ENCODE measurements at regions not wholly inside any gene's neighbourhood (a gene's known extent, or its start where the extent isn't known, plus 50 kb on each side); places are given as distances from the start of the nearest gene placed in this dataset.

GRCh38 chr12:130078852-130079251 is 83.4 kb upstream of the FZD10 start:
- no peaks in the 10 kb centered on the region for H3K9me3 ChIP-seq
- H3K4me1 ChIP-seq (ENCODE audit: control insufficient read depth in 1 of 2, insufficient read depth in 1 of 2, low read depth in 1 of 2, low read length in 1 of 2): no peaks in the 10 kb centered on the region
- H3K27ac ChIP-seq: no peak overlapping the region
- TF ChIP-seq CTCF (IDR thresholded peaks at IDR 0.05): no peak
- H3K27me3 ChIP-seq: peaks cover 3% of the 10 kb centered on the region
- no peak overlapping the region for H3K4me3 ChIP-seq (ENCODE audit: low read depth in 1 of 2, low read length in 1 of 2)
- no peaks in the 10 kb centered on the region for H3K36me3 ChIP-seq

GRCh38 chr12:130079279-130079678 is 83.0 kb upstream of the FZD10 start:
- no peak for TF ChIP-seq CTCF (IDR thresholded peaks at IDR 0.05)
- Histone ChIP-seq H3K36me3 (no peaks in the 10 kb centered on the region), H3K4me1 (ENCODE audit: control insufficient read depth in 1 of 2, insufficient read depth in 1 of 2, low read depth in 1 of 2, low read length in 1 of 2) (no peaks in the 10 kb centered on the region)

GRCh38 chr12:130080205-130080604 is 82.1 kb upstream of the FZD10 start:
- Histone ChIP-seq H3K27ac (no peak overlapping the region), H3K27me3 (peaks cover 4% of the 10 kb centered on the region), H3K9me3 (no peaks in the 10 kb centered on the region), H3K4me1 (ENCODE audit: control insufficient read depth in 1 of 2, insufficient read depth in 1 of 2, low read depth in 1 of 2, low read length in 1 of 2) (no peaks in the 10 kb centered on the region), H3K4me3 (ENCODE audit: low read depth in 1 of 2, low read length in 1 of 2) (no peak overlapping the region), H3K36me3 (no peaks in the 10 kb centered on the region)
- TF ChIP-seq CTCF (IDR thresholded peaks at IDR 0.05): no peak

More at GRCh38 chr12:130079279-130079678, 83.0 kb upstream of the FZD10 start:
- Histone ChIP-seq H3K9me3 (no peaks in the 10 kb centered on the region), H3K4me3 (ENCODE audit: low read depth in 1 of 2, low read length in 1 of 2) (no peak overlapping the region), H3K27me3 (peaks cover 3% of the 10 kb centered on the region), H3K27ac (no peak overlapping the region)

GRCh38 chr12:130081117-130081805 is 81.0 kb upstream of the FZD10 start:
- no peak overlapping the region for H3K27ac ChIP-seq
- no peaks in the 10 kb centered on the region for H3K4me1 ChIP-seq (ENCODE audit: control insufficient read depth in 1 of 2, insufficient read depth in 1 of 2, low read depth in 1 of 2, low read length in 1 of 2)
- no peak for TF ChIP-seq CTCF (IDR thresholded peaks at IDR 0.05)
- H3K27me3 ChIP-seq: peaks cover 14% of the 10 kb centered on the region
- H3K9me3 ChIP-seq: no peaks in the 10 kb centered on the region
- no peaks in the 10 kb centered on the region for H3K36me3 ChIP-seq
- H3K4me3 ChIP-seq (ENCODE audit: low read depth in 1 of 2, low read length in 1 of 2): no peak overlapping the region

GRCh38 chr12:130083002-130083401 is 79.3 kb upstream of the FZD10 start:
- H3K4me3 ChIP-seq (ENCODE audit: low read depth in 1 of 2, low read length in 1 of 2): no peak overlapping the region
- no peak overlapping the region for H3K27ac ChIP-seq
- H3K36me3 ChIP-seq: no peaks in the 10 kb centered on the region
- H3K9me3 ChIP-seq: no peaks in the 10 kb centered on the region
- no peak for TF ChIP-seq CTCF (IDR thresholded peaks at IDR 0.05)
- H3K4me1 ChIP-seq (ENCODE audit: control insufficient read depth in 1 of 2, insufficient read depth in 1 of 2, low read depth in 1 of 2, low read length in 1 of 2): no peaks in the 10 kb centered on the region
- H3K27me3 ChIP-seq: peaks cover 27% of the 10 kb centered on the region
